ENCODE measurements at regions not wholly inside any gene's neighbourhood (a gene's known extent, or its start where the extent isn't known, plus 50 kb on each side); places are given as distances from the start of the nearest gene placed in this dataset.

DNA sequence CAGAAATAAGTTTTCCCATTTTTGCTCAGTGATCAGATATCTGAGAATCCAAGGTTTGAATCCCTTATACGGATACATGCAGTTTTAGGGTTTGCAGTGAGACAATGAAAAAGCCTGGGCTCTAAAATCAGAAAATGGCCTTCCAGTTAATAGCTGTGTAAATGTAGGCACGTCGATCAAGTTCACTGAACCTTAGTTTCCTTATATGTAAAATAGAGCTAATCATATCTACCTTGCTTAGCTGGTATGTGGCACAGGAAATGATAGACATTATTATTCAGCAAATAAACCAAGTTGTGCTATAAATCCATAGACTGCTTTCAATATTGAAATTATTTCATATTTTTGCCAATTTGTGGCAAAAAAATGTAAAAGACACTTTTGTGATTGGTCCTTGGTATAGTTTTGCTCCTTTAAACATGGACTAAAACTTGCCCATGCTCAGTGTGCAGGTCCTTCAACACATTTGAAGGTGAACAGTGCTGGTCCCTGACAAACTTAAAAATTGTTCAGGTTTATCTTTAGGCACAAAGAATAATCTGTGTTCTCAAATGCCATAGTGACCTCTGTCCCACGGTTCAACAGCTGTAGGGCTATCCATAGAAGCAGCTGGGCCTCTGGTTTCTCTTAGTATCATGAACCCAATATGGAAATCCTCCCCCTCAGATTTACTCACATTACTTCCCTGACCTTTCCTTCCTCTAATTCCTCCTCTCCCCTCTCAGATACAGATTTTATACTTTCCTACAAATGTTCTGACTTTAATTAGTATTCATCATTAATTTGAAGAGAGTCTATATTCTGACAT lies 51.0 kb downstream of the CCDC54 start:
- H3K27me3 ChIP-seq (ENCODE audit: control insufficient read depth in 2 of 2, insufficient read depth in 2 of 2, low read length in 2 of 2): no peaks in the 10 kb centered on the region
- BruUV-seq (replicated peaks): no TSS peak
- no peaks in the 10 kb centered on the region for H4K20me1 ChIP-seq (replicated peaks; ENCODE audit: control insufficient read depth, extremely low read depth, insufficient read depth, low read length)
- no peak overlapping the region for H3K4me3 ChIP-seq (replicated peaks in 1 of 3; ENCODE audit: insufficient read depth in 1 of 3, low read depth in 1 of 3, low read length in 3 of 3)
- H3K9ac ChIP-seq (replicated peaks; ENCODE audit: extremely low read depth, insufficient read depth, low read length): no peak overlapping the region
- no peaks in the 10 kb centered on the region for H3K9me1 ChIP-seq (replicated peaks; ENCODE audit: control insufficient read depth, extremely low read depth, insufficient read depth, low read length)
- H3K27ac ChIP-seq (ENCODE audit: insufficient read depth, low read depth, low read length): no peak overlapping the region
- FAIRE-seq (no peak), DNase-seq (ENCODE audit: low read depth, low spot score) (no peak)
- dilution Hi-C loops (cut with MboI; ENCODE audit: extremely low pct_ligation_motif_present, low sequenced_read_pairs) (no loop called here), intact Hi-C loops (cut with micrococcal nuclease) (no loop called here)
- H2AFZ ChIP-seq (ENCODE audit: low read depth, low read length): no peak overlapping the region
- no peaks in the 10 kb centered on the region for H3K9me3 ChIP-seq (replicated peaks; ENCODE audit: control insufficient read depth, insufficient read depth, low read length)
- no peaks in the 10 kb centered on the region for H3K36me3 ChIP-seq (ENCODE audit: control insufficient read depth in 2 of 2, extremely low read depth in 1 of 2, insufficient read depth in 2 of 2, low read length in 2 of 2)
- no peak overlapping the region for H3K4me2 ChIP-seq (ENCODE audit: insufficient read depth, low read length)
- H3K4me1 ChIP-seq (ENCODE audit: control insufficient read depth, extremely low read depth, insufficient read depth, low read length): peaks cover 20% of the 10 kb centered on the region
- CTCF ChIA-PET: interaction anchor here (0.7 to 5.5 kb wide), 10 partner anchors 15 to 277 kb away, joined by 3 to 77 read pairs (median 5); no protein-coding TSS in a partner anchor
- H3K79me2 ChIP-seq (ENCODE audit: control insufficient read depth, insufficient read depth, low read length): no peaks in the 10 kb centered on the region
- TF ChIP-seq MYC (IDR thresholded peaks at IDR 0.05; ENCODE audit: low read depth, low read length): no peak
- no peak for TF ChIP-seq GATA2 (IDR thresholded peaks at IDR 0.05; ENCODE audit: insufficient read depth, insufficient read length, low read depth, low read length)
- TF ChIP-seq FOS (IDR thresholded peaks at IDR 0.05; ENCODE audit: borderline replicate concordance, insufficient read depth, low read length): no peak
- no peak for TF ChIP-seq JUN (IDR thresholded peaks at IDR 0.05; ENCODE audit: borderline replicate concordance, insufficient read depth, insufficient read length, low read depth)
- TF ChIP-seq POLR2A (IDR thresholded peaks at IDR 0.05; ENCODE audit: low read depth, low read length): no peak
- TF ChIP-seq, protein P1, sequence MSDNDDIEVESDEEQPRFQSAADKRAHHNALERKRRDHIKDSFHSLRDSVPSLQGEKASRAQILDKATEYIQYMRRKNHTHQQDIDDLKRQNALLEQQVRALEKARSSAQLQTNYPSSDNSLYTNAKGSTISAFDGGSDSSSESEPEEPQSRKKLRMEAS (IDR thresholded peaks at IDR 0.05; ENCODE audit: insufficient read depth, insufficient read length): no peak
- TF ChIP-seq, protein P2, sequence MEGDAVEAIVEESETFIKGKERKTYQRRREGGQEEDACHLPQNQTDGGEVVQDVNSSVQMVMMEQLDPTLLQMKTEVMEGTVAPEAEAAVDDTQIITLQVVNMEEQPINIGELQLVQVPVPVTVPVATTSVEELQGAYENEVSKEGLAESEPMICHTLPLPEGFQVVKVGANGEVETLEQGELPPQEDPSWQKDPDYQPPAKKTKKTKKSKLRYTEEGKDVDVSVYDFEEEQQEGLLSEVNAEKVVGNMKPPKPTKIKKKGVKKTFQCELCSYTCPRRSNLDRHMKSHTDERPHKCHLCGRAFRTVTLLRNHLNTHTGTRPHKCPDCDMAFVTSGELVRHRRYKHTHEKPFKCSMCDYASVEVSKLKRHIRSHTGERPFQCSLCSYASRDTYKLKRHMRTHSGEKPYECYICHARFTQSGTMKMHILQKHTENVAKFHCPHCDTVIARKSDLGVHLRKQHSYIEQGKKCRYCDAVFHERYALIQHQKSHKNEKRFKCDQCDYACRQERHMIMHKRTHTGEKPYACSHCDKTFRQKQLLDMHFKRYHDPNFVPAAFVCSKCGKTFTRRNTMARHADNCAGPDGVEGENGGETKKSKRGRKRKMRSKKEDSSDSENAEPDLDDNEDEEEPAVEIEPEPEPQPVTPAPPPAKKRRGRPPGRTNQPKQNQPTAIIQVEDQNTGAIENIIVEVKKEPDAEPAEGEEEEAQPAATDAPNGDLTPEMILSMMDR (IDR thresholded peaks at IDR 0.05; ENCODE audit: extremely low read depth in 1 of 2, insufficient read depth in 1 of 2, low read depth in 1 of 2, low read length in 2 of 2): no peak
- no peak for TF ChIP-seq POLR2AphosphoS5 (IDR thresholded peaks at IDR 0.05; ENCODE audit: insufficient read depth, low read depth, low read length)
- POLR2A ChIA-PET: no interaction called here

Measured in endothelial cell of umbilical vein (primary cell).